GM21737 (cell line): ENCODE measurements at regions not wholly inside any gene's neighbourhood (a gene's known extent, or its start where the extent isn't known, plus 50 kb on each side); places are given as distances from the start of the nearest gene placed in this dataset.

ENCODE experiments used
- ATAC-seq: cut with Tn5 transposase; IDR thresholded peaks from one replicate; pipeline ENCODE4 v1.9.1; 2021; ENCODE audit warnings: mild to moderate bottlenecking, moderate library complexity; ENCODE audit not compliant: unreplicated experiment

DNA sequence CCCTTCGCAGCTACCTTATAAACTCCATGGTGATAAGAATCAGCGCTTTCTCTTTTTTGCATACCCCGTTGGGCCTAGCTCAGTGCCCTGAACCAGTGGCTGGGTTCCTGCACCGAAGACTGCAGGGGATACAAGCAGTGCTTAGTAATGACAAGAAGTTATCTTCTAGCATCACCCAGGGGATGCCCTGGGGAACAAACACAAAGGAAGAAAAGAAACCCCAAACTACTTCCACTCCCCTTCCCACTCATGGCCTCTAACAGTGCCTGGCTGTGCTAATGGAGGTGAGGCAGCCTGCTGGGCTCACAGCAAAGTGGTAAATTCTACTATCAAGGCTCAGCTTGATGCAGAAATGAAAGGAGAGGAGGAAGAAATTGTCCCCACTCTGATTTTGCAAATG lies 314.7 kb downstream of the TXNL1 start:
- ATAC-seq: no peak

DNA sequence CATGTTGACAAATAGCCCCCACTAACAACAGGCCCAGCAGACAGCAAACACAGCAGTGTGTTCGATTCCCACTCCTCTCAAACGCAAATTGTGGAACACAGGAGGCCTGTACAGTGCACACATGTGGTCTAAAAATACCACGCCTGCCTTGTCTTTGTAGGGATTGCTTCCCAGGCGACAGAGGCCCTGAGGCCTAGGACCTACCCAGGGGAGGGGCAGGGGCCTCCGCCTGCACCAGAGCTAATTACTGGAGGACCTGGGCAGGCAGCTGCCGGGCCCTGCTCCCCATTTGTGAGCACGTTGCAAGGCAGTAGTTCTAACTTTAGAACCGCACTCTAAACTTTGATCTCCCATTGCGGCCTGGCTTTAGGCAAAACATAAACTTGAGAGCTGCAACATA lies 316.0 kb downstream of the TXNL1 start:
- no peak for ATAC-seq

GRCh38 chr18:56321470-56321869 lies 316.9 kb downstream of the TXNL1 start:
- ATAC-seq: no peak

GRCh38 chr18:56319953-56320352 lies 318.4 kb downstream of the TXNL1 start:
- no peak for ATAC-seq

DNA sequence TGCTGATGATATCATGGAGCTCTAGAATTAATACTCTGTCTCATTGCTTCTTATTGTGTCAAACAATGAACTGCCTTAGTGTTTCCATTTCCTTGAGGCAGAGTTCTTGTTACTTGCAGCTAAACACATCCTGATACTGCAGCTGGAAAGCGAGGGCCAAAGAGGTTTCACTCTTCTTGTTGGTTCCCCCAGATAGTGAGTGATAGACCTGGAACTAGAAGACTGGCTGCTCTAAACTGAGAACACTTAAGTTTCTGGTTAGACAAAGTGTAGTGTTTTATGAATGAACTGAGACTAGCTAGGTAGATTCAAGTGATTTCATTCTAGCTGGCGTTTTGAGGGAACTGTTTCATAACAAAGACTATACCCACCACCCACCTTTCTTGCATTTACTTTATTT lies 321.7 kb downstream of the TXNL1 start:
- no peak for ATAC-seq

- no peak for ATAC-seq
These were observed 323.0 kb downstream of the TXNL1 start for GRCh38 chr18:56315363-56315762.

GRCh38 chr18:56314396-56314795 lies 324.0 kb downstream of the TXNL1 start:
- no peak for ATAC-seq

- ATAC-seq: no peak
These were observed 325.6 kb downstream of the TXNL1 start for GRCh38 chr18:56312551-56313335.

- no peak for ATAC-seq
These were observed 329.3 kb downstream of the TXNL1 start for GRCh38 chr18:56309104-56309503.

DNA sequence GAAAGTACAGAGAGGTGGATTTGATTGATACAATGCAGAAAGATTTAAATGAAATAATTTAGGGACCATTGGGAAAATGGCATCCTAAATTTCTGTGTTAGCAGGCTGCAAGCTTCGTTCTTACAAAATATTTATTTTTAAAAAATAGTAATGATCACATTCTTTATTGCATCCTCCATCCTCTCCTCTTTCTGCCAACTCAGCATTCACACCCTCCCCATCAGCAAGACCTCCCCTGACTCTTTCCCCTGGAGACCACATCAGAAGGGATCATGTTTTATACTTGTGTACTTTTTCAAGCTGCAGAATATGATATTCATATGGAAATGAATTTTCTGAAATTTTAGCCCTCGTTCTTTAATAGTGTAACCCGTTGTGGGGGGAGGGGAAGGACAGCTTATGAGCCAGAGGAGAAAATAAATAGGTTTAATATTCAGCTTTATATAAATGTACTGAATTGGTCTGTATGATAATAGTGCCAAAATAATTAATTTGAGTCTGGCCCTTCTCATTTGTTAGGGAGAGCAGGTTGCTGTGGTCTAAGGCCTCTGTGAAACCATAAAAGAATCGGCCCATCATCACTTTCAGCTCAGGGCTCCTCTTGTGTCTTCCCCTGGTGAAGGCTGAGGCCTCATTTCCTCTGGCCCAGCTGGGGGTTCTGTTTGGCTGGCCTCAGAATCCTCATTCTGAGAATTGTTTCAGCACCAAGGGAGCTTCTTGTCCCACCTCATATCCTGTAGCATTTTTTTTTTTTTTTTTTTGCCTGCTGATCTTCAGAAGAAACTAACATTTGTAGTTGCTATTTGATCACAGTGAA lies 330.8 kb downstream of the TXNL1 start:
- ATAC-seq: no peak

DNA sequence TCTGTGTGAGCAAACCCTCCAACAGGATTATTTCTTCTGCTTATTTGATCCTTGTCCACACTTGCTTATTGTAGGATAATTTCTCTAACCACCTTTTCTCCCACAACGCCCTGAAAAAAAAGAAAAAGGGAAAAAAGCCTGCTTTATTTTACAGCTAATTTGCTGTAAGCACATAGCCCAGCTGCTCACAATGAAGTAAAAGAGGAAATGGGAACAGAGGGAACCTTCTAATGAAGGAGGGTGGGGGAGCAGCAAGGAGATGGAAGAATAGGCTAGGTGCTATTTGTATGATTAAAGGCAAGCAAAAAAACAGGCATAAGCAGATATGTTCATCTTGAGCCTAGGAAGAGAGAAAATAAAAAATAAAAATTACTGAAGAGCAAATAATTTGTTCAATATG lies 331.6 kb downstream of the TXNL1 start:
- ATAC-seq: no peak

DNA sequence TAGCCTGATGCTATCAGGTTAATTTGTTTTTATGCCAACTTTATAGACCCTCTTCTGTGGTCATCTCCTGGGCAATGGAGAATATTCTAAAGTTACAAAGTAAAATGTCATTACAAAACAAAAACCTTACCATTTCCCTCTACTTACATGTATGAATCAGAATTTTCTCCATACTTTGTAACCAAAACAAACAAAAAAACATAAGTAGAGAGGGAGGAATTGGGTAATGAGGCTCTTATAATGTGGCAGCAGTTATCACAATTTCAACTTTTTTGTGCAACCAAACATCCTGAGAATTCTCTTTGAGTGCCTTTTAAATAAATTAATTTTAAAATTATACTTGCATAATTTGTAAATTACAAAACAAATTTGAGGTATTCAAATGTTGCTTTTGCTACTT lies 332.8 kb downstream of the TXNL1 start:
- no peak for ATAC-seq

DNA sequence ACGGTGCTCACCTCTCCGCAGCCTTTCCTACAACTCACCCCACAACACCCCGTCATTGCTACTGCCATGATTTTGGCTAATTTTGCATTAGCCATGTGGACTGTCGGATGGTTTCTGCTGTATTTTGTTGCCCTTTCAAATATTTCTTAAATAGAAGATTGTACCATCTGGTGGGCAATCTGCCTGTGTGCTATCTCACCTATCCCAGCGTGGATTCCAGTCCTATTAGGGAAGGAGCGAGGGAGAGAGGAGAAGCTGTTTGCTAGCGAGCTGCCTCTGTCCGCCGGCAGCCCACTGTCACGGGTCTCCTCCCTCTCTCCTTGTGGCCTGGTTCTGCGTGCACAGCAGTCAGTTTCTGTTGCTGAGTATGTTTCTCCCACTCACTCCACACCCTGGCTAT lies 336.2 kb downstream of the TXNL1 start:
- ATAC-seq: no peak

- no peak for ATAC-seq
These were observed 338.7 kb downstream of the TXNL1 start for GRCh38 chr18:56299740-56300139.

- no peak for ATAC-seq
These were observed 339.5 kb downstream of the TXNL1 start for GRCh38 chr18:56298935-56299334.

- ATAC-seq: no peak
These were observed 342.0 kb downstream of the TXNL1 start for GRCh38 chr18:56296381-56296780.

DNA sequence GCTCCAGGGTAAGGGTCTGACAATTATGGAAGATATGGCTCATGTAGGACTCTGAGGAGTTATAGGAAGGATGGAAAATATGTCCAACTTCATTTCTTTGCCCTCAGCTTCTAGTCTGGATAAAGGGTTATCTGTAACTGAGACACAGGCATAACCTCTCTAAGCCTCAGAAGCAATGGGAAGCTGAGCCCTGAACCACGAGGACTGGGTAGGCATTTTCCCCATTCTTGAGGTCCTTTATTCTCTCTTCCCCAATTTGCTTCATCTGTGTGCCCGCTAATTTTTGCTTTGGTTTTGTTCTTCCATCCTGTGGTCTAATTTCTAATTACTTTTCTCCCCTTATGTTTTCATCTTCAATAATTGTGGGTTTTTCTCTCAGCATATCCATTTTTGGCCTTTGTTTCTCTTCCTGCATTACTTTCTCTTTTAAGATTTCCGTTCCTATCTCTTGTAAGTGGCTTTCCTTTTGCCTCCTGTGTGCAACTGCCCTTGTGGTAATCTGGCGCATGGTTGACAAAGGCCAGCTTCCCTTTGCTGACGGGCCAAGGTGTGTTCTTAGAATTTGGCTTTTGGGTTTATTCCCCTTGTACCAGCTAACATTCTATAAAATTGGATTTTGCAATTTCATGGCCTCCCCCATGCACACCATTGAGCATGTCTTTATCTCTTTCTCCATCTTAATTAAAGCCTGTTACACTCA lies 343.8 kb downstream of the TXNL1 start:
- ATAC-seq: no peak

- ATAC-seq: no peak
These were observed 347.1 kb downstream of the TXNL1 start for GRCh38 chr18:56291294-56291693.

- no peak for ATAC-seq
These were observed 349.0 kb downstream of the TXNL1 start for GRCh38 chr18:56289381-56289780.

DNA sequence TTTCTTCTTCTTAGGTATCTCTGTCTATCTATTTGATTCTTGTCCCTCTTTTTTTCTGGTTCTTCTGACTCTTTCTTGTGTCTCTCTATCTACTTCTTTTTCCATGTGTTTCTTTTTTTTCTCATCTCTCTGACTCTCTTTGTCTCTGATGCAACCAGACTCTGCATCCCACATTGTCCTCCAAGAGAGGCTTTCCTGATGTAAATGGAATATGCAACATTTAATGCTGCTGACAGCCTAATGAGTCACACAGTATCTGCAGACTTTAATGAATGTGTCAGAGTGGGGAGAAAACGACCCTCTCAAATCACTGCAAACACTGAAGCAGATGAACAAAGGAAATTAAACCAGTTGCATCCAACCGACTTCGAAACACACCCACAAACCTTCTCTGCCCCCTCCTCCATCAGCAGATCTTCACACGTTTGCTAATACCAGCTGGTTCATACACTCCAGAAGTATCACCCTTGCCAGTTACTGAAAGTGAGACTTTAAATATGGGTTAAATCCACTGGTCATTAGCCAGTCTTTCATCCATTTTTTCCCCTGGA lies 351.5 kb downstream of the TXNL1 start:
- no peak for ATAC-seq

GRCh38 chr18:56285387-56286065 lies 352.9 kb downstream of the TXNL1 start:
- no peak for ATAC-seq
